C4-2B (cell line): ENCODE measurements at regions not wholly inside any gene's neighbourhood (a gene's known extent, or its start where the extent isn't known, plus 50 kb on each side); places are given as distances from the start of the nearest gene placed in this dataset.

Experiments used
- CTCF ChIP-seq: fragments of 450-650 bp; conservative IDR thresholded peaks from 2 replicates; pipeline ENCODE4 v1.5.1; 2017; ENCODE audit warnings: mild to moderate bottlenecking
- ZFX ChIP-seq: fragments of 450-650 bp; IDR thresholded peaks from 2 replicates; pipeline ENCODE4 v1.6.1; 2017

- TF ChIP-seq CTCF (no peak), ZFX (no peak)
Observed at GRCh38 chr7:33854178-33854577, 51.2 kb upstream of the BMPER start.
